ENCODE measurements at regions not wholly inside any gene's neighbourhood (a gene's known extent, or its start where the extent isn't known, plus 50 kb on each side); places are given as distances from the start of the nearest gene placed in this dataset.

DNA sequence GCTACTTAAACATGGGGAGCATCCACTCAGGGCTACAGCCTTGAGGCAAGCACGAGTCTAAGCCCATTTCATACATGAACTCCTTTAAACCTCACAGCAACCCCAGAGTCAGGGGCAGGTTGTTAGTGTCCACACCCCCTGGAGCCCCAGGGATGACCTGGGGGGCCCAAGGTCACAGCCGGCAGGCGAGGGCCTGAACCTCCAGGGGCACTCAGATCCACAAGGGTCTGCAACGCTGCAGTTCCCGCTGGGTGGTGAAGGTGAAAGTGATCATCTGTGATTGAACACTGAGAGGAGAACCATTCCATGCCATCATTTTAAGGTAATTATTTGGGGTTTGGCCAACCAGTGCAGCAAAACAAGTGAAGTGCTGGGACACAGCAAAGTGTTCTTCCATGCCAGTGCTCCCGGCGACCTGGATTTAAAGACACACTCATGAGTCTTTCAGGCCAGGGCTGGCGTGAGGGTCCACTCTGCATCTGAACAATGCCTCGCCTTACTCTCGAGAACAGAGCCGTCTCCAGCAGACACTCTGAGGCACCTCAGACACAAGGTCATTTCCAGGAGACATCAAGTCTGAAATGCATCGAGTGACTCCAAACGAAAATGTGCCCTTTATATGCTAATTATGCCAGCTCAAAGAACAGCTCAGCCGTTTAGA lies 61.6 kb upstream of the SNTG2 start:
- Histone ChIP-seq H3K9ac (no peak overlapping the region), H3K36me3 (replicated peaks in 1 of 2; ENCODE audit: control insufficient read depth in 1 of 2, insufficient read depth in 2 of 2, low read length in 1 of 2) (no peaks in the 10 kb centered on the region), H3K9me3 (no peaks in the 10 kb centered on the region), H3K79me2 (ENCODE audit: insufficient read depth) (no peaks in the 10 kb centered on the region), H4K20me1 (ENCODE audit: insufficient read depth) (no peaks in the 10 kb centered on the region), H3K4me3 (ENCODE audit: low read depth in 2 of 2, low read length in 1 of 2) (no peak overlapping the region), H3K9me2 (no peaks in the 10 kb centered on the region), H3K4me2 (no peak overlapping the region), H3K27me3 (ENCODE audit: insufficient read depth) (no peaks in the 10 kb centered on the region), H3K4me1 (ENCODE audit: control insufficient read depth in 1 of 2, insufficient read depth in 2 of 2, low read depth in 1 of 2, low read length in 1 of 2) (peaks cover 0 to 4% of the 10 kb centered on the region in 2 experiments; a peak in 2 of 4 replicates), H3K27ac (ENCODE audit: low read depth in 2 of 2, low read length in 1 of 2) (no peak overlapping the region), H2AFZ (ENCODE audit: low read depth) (no peak overlapping the region), H3F3A (replicated peaks; ENCODE audit: insufficient read depth) (no peaks in the 10 kb centered on the region)
- DNase-seq, result no peak
- ChIA-PET POLR2A (no interaction called here), CTCF (interaction anchor here (1.0 kb wide), 1 partner anchor 173 kb away, joined by 3 read pairs; no protein-coding TSS in a partner anchor)
- TF ChIP-seq MEF2A (IDR thresholded peaks at IDR 0.05; ENCODE audit: borderline replicate concordance, low read depth) (no peak), GABPA (IDR thresholded peaks at IDR 0.05; ENCODE audit: low read depth) (no peak), GATA2 (CRISPR knock-in tag; IDR thresholded peaks at IDR 0.05) (no peak), SMC3 (IDR thresholded peaks at IDR 0.05; ENCODE audit: low read depth, low read length) (no peak), FOXJ3 (CRISPR knock-in tag; IDR thresholded peaks at IDR 0.05) (no peak), FOXM1 (IDR thresholded peaks at IDR 0.05; ENCODE audit: low read depth) (no peak), EP300 (IDR thresholded peaks at IDR 0.05; ENCODE audit: borderline replicate concordance in 1 of 2, low read depth in 1 of 2, low read length in 1 of 2) (no peak), RCOR1 (IDR thresholded peaks at IDR 0.05; ENCODE audit: low read length) (no peak), TCF12 (IDR thresholded peaks at IDR 0.05) (no peak), ELF1 (IDR thresholded peaks at IDR 0.05) (no peak), MXI1 (IDR thresholded peaks at IDR 0.05; ENCODE audit: low read depth, low read length) (no peak), TAF1 (IDR thresholded peaks at IDR 0.05; ENCODE audit: borderline replicate concordance, low read depth, low read length) (no peak), YY1 (IDR thresholded peaks at IDR 0.05; ENCODE audit: low read depth) (no peak), RFX5 (IDR thresholded peaks at IDR 0.05; ENCODE audit: low read length) (no peak)
- TF ChIP-seq, protein P1, sequence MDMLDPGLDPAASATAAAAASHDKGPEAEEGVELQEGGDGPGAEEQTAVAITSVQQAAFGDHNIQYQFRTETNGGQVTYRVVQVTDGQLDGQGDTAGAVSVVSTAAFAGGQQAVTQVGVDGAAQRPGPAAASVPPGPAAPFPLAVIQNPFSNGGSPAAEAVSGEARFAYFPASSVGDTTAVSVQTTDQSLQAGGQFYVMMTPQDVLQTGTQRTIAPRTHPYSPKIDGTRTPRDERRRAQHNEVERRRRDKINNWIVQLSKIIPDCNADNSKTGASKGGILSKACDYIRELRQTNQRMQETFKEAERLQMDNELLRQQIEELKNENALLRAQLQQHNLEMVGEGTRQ (IDR thresholded peaks at IDR 0.05; ENCODE audit: borderline replicate concordance, low read depth, low read length), result no peak
- TF ChIP-seq, protein P2, sequence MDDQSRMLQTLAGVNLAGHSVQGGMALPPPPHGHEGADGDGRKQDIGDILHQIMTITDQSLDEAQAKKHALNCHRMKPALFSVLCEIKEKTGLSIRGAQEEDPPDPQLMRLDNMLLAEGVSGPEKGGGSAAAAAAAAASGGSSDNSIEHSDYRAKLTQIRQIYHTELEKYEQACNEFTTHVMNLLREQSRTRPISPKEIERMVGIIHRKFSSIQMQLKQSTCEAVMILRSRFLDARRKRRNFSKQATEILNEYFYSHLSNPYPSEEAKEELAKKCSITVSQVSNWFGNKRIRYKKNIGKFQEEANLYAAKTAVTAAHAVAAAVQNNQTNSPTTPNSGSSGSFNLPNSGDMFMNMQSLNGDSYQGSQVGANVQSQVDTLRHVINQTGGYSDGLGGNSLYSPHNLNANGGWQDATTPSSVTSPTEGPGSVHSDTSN (IDR thresholded peaks at IDR 0.05), result no peak
- TF ChIP-seq, protein P3, sequence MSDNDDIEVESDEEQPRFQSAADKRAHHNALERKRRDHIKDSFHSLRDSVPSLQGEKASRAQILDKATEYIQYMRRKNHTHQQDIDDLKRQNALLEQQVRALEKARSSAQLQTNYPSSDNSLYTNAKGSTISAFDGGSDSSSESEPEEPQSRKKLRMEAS (IDR thresholded peaks at IDR 0.05; ENCODE audit: low read depth), result no peak
- TF ChIP-seq, protein P4, sequence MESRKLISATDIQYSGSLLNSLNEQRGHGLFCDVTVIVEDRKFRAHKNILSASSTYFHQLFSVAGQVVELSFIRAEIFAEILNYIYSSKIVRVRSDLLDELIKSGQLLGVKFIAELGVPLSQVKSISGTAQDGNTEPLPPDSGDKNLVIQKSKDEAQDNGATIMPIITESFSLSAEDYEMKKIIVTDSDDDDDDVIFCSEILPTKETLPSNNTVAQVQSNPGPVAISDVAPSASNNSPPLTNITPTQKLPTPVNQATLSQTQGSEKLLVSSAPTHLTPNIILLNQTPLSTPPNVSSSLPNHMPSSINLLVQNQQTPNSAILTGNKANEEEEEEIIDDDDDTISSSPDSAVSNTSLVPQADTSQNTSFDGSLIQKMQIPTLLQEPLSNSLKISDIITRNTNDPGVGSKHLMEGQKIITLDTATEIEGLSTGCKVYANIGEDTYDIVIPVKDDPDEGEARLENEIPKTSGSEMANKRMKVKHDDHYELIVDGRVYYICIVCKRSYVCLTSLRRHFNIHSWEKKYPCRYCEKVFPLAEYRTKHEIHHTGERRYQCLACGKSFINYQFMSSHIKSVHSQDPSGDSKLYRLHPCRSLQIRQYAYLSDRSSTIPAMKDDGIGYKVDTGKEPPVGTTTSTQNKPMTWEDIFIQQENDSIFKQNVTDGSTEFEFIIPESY (IDR thresholded peaks at IDR 0.05; ENCODE audit: borderline replicate concordance, low read depth), result no peak
- TF ChIP-seq, protein P5, sequence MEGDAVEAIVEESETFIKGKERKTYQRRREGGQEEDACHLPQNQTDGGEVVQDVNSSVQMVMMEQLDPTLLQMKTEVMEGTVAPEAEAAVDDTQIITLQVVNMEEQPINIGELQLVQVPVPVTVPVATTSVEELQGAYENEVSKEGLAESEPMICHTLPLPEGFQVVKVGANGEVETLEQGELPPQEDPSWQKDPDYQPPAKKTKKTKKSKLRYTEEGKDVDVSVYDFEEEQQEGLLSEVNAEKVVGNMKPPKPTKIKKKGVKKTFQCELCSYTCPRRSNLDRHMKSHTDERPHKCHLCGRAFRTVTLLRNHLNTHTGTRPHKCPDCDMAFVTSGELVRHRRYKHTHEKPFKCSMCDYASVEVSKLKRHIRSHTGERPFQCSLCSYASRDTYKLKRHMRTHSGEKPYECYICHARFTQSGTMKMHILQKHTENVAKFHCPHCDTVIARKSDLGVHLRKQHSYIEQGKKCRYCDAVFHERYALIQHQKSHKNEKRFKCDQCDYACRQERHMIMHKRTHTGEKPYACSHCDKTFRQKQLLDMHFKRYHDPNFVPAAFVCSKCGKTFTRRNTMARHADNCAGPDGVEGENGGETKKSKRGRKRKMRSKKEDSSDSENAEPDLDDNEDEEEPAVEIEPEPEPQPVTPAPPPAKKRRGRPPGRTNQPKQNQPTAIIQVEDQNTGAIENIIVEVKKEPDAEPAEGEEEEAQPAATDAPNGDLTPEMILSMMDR (IDR thresholded peaks at IDR 0.05), result no peak
- 37% methylated on average over 12 of the region's 14 CpGs for WGBS (ENCODE audit: low lambda C conversion rate)
